ENCODE measurements at regions not wholly inside any gene's neighbourhood (a gene's known extent, or its start where the extent isn't known, plus 50 kb on each side); places are given as distances from the start of the nearest gene placed in this dataset.

DNA sequence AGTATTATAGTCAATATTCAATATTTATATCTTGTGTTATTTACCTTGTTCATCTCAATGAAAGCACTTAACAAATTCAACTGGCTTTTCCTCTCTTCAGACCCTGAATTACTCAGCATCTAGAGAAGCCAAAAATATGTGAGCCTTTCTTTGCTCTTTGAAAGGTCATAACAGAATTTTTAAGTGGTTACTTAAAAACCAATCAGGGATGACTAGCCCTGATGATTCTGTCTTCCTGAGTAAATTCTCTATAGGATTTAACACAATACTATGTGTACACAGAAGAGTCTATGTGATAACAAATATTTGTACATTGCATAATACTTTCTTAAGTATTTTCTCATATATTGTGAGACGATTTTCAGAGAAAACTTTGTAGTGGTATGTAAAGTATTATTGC is 546.3 kb downstream of the MAT2B start:
- H3K4me3 ChIP-seq (ENCODE audit: control insufficient read depth, low read depth, low read length): no peak overlapping the region
- TF ChIP-seq, protein P1, sequence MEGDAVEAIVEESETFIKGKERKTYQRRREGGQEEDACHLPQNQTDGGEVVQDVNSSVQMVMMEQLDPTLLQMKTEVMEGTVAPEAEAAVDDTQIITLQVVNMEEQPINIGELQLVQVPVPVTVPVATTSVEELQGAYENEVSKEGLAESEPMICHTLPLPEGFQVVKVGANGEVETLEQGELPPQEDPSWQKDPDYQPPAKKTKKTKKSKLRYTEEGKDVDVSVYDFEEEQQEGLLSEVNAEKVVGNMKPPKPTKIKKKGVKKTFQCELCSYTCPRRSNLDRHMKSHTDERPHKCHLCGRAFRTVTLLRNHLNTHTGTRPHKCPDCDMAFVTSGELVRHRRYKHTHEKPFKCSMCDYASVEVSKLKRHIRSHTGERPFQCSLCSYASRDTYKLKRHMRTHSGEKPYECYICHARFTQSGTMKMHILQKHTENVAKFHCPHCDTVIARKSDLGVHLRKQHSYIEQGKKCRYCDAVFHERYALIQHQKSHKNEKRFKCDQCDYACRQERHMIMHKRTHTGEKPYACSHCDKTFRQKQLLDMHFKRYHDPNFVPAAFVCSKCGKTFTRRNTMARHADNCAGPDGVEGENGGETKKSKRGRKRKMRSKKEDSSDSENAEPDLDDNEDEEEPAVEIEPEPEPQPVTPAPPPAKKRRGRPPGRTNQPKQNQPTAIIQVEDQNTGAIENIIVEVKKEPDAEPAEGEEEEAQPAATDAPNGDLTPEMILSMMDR (conservative IDR thresholded peaks at IDR 0.05; ENCODE audit: control insufficient read depth, insufficient read depth, low read depth, low read length): no peak
- peak; percentile 9 for DNase-seq (ENCODE audit: low read depth)

DNA sequence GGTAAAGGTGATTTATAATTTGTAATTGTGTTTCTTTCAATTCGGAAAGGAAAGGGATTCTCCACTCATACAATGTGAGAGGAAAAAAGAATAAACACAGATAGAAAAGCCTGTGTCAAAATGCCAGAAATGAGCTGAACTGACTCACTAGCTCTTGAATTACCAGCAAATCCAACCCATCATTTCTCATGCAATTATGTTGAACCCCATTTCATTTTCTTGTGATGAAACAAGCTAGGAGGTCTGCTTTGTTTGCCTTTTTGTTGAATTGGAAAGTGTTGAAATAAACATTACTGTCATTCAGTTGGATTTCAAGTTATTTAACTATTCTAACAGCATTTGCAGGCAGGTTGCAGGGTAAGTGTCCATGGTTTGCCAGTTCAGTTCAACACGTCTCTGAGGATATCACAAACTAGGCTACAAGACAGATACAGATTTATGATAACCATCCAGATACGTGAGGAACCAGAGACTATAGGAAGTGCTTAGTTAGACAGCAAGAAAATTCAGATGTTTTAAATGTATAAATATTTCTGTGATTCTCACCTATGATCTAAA is 547.2 kb downstream of the MAT2B start:
- H3K4me3 ChIP-seq (ENCODE audit: control insufficient read depth, low read depth, low read length): no peak overlapping the region
- TF ChIP-seq, protein P1 (conservative IDR thresholded peaks at IDR 0.05; ENCODE audit: control insufficient read depth, insufficient read depth, low read depth, low read length): no peak
- peak; percentile 13 for DNase-seq (ENCODE audit: low read depth)

DNA sequence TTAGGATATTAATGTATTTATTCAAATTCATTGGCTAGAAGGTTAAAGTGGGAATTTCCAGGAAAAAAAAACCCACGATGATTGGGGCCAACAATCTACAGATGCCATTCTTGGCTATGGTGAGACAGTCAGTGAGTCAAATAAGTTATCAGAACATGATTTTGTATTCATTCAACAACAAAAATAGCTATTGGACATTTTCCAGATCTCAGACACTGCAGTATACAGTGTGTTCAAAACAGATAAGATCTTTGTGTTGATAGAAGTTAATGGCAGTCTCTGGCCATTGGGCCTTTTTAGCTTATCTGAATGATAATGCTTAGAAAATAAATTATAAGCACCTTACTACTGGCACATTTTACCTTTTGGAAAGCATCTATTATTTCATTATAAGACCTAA is 547.7 kb downstream of the MAT2B start:
- no peak for DNase-seq (ENCODE audit: low read depth)
- H3K4me3 ChIP-seq (ENCODE audit: control insufficient read depth, low read depth, low read length): no peak overlapping the region
- TF ChIP-seq, protein P1 (conservative IDR thresholded peaks at IDR 0.05; ENCODE audit: control insufficient read depth, insufficient read depth, low read depth, low read length): no peak

DNA sequence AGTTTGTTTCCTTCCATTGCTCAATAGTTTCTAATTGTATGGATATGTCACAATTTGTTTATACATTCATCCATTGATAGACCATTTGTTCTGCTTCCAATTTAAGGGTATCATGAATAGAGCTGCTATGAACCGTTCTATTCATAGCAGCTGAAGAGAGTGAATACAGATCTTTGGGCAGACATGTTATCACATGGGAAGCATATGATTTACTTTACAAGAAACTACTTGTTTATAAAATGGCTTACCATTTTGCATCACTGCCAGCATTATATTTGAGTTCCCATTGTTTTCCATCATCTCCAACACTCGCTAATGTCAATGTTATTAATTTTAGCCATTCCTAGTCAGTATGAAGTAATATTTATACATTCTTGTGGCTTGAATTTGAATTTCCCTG is 549.0 kb downstream of the MAT2B start:
- no peak overlapping the region for H3K4me3 ChIP-seq (ENCODE audit: control insufficient read depth, low read depth, low read length)
- TF ChIP-seq, protein P1 (conservative IDR thresholded peaks at IDR 0.05; ENCODE audit: control insufficient read depth, insufficient read depth, low read depth, low read length): no peak
- no peak for DNase-seq (ENCODE audit: low read depth)

DNA sequence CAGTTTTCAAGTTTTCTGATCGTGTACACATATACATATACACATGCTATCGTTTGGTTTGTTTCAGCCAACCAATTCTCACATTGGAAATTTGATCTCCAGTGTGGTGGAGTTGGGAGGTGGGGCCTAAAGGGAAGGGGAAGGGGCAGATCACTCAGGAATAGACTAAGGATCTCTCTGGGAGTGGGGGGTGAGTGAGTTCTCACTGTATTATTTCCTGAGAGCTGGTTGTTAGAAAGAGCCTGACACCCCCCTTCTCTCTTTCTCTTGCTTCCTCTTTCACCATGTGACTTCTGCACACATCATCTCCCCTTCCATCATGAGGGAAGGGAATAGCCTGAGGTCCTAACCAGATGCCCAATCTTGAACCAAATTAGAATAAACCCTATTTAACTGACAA is 551.7 kb downstream of the MAT2B start:
- no peak overlapping the region for H3K4me3 ChIP-seq (ENCODE audit: control insufficient read depth, low read depth, low read length)
- no peak for DNase-seq (ENCODE audit: low read depth)
- TF ChIP-seq, protein P1 (conservative IDR thresholded peaks at IDR 0.05; ENCODE audit: control insufficient read depth, insufficient read depth, low read depth, low read length): no peak

GRCh38 chr5:164058621-164059020 is 553.2 kb downstream of the MAT2B start:
- TF ChIP-seq, protein P1 (conservative IDR thresholded peaks at IDR 0.05; ENCODE audit: control insufficient read depth, insufficient read depth, low read depth, low read length): no peak
- H3K4me3 ChIP-seq (ENCODE audit: control insufficient read depth, low read depth, low read length): no peak overlapping the region
- DNase-seq (ENCODE audit: low read depth): no peak

- no peak for DNase-seq (ENCODE audit: low read depth)
- H3K4me3 ChIP-seq (ENCODE audit: control insufficient read depth, low read depth, low read length): no peak overlapping the region
- TF ChIP-seq, protein P1 (conservative IDR thresholded peaks at IDR 0.05; ENCODE audit: control insufficient read depth, insufficient read depth, low read depth, low read length): no peak
Measured at GRCh38 chr5:164059471-164059870, 554.1 kb downstream of the MAT2B start.
